ENCODE measurements at regions not wholly inside any gene's neighbourhood (a gene's known extent, or its start where the extent isn't known, plus 50 kb on each side); places are given as distances from the start of the nearest gene placed in this dataset.
"Not testable (repeated sequence)": the region's sequence is repeated elsewhere in the genome, so short reads cannot be mapped to it uniquely, and the experiment has no call there.

DNA sequence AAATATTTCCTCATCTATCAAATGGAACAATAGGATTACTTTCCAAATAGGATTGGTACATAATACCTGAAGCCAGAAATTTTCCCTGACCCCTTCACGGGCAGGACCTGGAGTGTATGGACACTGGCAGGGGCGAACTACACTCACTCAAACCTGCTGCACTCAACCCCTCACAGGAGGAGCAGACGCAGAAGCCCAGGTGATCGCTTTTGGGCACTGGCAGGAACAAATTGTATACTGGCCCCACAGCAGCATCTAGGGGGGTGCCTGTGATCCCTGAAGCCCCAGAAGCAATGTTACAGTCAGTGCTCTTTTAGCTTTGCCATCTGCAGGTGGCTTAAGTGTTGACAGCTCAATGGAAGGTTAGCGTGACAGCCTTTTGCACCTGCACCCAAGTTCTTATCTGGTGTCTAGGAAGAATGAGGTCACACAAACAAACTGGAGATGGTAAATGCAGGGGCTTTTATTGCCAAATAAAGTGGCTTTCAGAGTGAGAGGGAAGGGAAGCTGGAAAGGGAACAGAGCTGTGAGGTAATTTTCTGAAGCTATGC lies 199.2 kb upstream of the NEGR1 start:
- DNase-seq = no peak

DNA sequence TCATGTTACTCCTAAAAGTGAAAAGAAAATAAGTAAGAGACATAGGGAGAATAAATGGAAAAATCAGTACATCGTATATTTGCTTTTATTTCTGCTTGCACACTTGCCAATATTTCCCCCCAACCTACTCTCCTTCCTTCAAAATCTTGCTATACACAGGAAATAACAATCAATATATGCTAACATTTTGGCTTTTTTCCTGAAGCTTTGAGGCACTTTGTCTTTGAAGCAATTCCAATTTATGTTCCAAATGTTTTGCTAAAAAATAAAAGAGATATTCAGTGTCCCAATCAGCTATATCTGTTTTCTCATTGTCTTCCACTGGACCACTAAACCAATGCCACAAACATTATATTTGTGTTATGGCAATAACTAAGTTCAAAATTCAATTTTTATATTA lies 184.0 kb upstream of the NEGR1 start:
- no peak for DNase-seq

DNA sequence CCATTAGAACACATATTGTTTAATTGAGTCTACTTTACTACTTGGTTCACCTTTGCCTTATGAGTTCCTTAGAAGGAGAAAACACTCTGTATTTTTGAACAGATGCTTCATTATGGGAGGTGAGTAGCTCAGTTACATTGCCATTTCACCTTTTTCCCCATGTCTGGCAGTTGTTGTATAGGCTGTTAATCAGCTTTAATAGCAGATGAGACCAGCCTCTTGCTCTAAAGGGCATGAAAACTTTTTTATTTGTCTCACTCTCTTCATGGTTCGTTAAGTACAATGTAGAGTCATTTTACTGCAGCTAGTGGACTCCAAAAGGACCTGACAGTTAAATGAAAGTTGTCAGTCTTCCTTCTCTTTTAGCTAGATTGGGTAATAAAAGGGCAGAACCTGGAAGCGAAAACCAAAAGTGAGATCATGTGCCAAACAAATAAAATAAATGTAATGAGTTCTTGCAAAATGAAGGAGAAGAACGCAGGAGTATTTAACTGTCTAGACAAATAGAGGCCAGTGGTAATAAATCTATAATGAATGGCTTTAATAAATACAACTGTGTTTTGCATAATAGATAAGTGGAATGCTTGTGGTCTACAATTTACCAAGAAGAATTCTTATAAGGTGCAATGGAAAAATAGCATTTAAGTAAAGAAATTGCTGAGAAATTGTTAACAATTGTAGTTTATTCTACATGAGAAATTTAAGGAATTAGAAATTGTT lies 180.0 kb upstream of the NEGR1 start:
- DNase-seq = peak; percentile 39

DNA sequence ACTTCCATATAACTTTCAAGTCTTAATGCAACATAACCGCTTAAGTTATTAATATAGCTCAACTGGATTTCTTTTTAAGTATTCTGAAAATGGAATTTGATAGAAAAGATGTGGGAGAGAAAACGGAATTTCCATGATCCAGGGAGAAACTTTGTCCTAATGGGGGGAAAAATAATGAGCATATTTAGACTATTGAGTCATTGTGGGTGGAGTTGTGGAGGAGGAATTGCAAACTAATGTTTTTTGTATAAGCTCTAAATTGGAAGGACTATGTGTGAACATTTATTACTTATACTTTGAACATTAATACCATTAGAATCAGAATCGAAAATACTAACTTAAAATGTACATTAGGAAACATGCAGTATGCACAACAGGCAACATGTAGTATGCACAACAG lies 159.9 kb upstream of the NEGR1 start:
- DNase-seq = no peak

DNA sequence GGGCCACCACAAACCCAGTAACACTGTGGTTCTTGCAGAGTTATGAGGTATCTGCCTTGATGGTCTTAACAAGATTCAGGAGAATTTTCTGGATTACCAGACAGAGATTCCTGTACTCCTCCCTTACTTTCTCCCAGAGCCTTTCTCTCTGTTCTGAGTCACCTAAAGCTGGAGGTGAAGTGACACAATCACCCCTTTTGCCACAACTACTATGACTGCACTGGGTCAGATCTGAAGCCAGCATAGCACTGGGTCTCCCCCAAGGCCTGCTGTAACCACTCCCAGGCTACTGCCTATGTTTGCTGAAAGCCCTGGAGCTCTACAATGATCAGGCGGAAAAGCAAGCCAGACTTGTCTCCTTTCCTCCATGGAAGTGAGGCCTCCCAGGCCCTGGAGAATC lies 156.7 kb upstream of the NEGR1 start:
- DNase-seq = no peak

DNA sequence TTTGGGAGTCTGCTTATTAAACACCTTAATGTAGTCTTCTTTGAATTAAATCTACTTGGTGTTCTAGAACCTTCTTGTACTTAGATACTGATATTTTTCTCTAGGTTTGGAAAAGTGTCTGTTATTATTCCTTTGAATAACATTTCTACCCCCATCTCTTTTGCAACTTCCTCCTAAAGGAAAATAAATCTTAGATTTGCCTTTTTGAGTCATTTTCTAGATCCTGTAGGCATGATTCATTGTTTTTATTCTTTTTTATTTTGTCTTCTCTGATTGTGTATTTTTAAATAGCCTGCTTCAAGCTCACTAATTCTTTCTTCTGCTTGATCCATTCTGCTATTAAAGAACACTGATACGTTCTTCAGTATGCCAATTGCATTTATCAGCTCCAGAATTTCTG lies 155.9 kb upstream of the NEGR1 start:
- no peak for DNase-seq

DNA sequence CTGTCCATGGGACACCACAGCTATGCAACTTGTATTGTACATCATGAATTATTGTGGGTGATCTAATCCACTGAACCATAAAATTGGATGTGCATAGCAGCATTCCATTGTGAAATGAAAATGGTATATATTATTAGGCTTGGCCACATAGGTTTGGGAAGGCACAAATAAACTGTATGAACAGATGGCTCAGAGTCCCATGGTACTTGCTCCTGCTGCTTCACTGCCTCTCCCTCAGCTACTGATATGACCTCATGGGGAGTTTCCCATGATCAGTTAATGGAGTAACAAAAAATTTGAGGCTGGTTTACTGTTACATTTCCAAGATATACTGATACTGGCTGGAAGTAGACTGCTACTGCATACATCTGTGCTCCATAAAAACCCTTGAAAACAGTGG lies 152.7 kb upstream of the NEGR1 start:
- DNase-seq = no peak

DNA sequence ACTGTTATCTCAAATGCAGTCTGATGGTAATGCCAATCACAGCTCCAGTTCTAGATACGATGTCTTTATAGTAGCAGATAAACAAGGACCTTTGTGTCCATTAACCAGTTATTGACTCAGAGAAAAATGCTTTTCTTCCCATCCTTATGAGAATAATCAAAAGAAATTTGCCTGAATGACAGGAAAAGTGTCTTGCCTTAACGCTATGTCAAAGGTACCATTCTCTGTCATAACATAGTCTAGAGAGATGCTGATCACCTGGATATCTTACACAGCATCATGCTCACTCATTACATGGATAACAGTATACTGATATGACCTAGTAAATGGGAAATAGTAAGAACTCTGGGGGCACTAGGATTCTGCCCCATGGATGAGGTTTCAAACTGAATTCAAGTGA lies 151.7 kb upstream of the NEGR1 start:
- no peak for DNase-seq

DNA sequence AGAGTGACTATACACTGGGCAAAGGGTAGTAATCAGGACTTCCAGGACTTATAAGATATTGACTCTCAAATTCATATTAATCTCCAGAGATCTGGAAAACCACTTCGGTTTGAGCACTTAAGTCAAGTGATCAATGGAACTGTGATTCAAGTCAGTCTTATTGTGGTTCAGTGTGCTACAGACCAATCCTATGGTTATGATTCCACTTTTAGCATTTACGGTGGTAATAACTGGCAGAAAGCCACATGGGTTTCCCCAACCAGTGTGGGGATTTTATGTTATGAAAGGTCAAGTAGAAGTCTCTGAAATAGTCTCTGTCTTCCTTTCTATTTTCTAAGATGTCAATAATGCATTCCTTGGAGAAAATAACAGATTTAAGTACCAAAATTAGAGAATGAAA lies 151.3 kb upstream of the NEGR1 start:
- DNase-seq = no peak

DNA sequence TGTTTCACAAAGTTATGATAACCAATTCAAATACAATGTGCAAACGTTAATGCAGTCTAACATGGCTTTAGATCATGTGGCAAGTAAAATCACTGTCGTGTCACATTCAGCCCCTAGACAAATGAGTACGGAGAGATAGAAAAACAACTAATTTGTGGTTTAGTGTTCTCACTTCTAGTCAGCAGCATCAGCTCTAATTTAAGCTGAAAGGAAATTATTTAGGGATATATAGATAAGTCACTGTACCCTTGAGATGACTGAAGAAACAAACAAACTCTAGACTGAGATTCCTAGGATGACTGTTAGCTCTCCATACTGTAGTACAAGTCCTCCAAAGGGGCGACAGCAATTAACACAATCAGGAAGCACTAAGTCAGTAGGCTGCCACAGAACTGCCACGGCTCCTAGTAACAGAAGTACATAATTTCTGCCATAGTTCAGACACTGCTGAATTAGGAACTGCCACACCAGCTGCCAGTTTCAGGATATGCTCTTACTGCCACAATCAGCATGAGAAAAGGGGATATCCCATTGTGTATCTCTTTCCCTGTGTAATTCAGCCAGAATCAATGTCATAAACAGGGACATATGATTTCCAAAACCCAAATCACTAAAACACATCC lies 150.4 kb upstream of the NEGR1 start:
- no peak for DNase-seq

DNA sequence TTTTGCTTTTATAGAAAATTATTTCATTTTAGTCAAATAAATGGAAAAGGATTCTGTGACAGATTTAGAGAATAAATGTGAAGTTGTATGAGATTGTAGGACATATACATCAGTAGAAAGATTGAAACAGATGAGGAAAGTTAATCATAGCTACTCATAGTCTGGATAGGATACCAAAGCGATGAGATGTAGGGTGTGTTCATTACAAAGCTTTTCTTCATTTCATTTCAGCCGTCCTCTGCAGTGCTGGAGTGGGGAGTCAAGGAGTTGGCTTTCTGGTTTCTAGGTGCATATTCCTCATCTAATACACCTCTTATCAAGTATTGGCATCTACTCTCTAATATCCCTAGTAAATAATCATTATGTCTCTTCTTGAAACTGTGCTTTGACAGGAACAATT lies 149.5 kb upstream of the NEGR1 start:
- no peak for DNase-seq

DNA sequence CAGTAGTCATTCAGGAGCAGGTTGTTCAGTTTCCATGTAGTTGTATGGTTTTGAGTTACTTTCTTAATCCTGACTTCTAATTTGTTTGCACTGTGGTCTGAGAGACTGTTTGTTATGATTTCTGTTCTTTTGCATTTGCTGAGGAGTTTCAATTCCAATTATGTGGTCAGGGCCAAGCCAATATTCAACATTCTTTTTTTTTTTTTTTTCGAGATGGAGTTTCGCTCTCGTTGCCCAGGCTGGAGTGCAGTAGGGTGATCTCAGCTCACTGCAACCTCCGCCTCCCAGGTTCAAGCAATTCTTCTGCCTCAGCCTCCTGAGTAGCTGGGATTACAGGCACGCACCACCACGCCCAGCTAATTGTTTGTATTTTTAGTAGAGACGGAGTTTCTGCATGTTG lies 145.9 kb upstream of the NEGR1 start:
- DNase-seq = not testable (repeated sequence)

DNA sequence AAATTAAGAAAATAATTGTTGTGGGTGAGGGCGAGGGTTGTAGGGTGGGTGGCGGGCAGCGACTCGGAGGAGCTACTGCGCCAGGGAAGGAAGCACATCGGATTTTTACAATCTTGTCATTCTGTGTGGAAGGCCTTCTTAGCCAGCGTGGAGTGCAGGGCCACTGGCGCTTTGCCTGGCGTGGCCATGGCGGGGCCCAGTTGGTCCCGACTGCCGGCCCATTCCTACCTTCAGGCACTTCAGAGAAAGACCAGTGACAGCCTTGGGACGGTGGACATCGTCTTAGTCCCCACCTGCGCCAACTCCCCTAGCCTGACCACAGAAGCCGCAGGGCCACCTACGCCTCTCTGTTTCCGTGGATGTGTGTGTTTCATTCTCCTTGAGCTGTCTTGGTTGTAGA lies 136.9 kb upstream of the NEGR1 start:
- no peak for DNase-seq

DNA sequence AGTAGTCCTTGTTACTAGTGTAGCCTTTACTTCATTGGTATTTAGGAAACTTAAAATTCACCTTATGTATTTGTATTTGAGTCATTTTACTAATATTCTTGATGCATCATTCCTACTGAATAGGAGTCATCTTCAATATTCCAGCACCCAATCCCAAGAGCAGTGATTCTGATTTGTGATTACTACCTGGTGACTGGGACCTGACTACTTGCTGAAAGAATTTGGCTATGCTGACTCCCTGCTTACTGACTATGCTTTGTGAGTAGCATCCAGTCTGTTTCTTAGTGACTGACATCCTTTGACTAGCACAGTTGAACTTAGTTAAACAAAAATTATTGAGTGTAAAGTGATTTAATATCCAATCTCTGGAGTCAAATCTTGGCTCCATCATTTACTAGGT lies 129.9 kb upstream of the NEGR1 start:
- no peak for DNase-seq

DNA sequence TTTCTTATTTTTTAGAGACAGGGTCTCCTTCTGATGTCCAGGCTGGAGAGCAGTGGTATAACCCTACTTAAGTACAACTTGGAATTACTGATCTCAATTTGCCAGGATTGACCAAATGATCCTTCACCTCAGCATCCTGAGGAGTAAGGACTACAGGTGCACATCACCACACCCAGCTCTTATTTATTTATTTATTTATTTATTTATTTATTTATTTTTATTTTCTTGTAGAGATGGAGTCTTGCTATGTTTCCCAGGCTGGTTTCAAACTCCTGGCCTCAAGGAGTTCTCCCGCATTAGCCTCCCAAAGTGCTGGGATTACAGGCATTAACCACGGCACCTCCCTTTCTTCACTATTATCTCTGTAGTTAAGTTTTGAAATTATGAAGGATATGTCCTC lies 117.5 kb upstream of the NEGR1 start:
- no peak for DNase-seq

DNA sequence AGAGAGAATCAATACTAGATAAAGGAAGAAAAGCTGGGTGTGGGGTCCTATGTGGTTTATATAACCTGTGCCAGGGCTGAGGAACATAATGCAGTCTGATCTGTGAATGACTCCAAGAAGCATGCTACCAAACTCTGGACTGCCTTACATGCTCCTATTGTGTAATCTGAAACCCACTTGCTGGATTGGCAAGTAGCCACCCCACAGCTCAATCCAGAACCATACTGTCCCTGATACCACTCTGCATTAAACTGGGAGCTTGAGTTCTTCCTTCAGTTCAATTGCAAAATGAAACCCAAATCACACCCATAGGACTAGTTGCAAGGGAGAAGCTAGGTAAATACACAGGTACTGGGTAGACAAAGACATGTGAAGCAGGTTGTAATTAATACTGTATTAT lies 115.4 kb upstream of the NEGR1 start:
- DNase-seq = peak; percentile 37

DNA sequence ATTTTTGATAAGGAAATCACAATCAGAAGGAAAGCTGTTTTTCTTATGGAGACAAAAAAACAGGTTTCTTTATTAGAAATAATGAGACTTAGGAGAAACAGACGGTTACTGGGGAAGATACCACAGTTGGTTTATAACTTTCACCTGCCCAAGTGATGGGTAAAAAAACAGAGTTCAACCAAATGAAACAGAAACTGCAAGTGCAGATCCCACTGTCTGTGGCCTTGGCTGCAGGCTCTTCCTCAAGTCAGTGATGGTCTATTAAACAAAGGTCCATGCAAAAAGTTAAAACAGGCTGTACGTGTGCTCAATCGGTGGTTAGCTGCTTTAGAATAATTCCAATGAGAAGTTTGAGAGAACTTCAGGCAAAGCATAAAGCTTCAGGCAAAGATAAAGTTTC lies 112.1 kb upstream of the NEGR1 start:
- peak; percentile 16 for DNase-seq

DNA sequence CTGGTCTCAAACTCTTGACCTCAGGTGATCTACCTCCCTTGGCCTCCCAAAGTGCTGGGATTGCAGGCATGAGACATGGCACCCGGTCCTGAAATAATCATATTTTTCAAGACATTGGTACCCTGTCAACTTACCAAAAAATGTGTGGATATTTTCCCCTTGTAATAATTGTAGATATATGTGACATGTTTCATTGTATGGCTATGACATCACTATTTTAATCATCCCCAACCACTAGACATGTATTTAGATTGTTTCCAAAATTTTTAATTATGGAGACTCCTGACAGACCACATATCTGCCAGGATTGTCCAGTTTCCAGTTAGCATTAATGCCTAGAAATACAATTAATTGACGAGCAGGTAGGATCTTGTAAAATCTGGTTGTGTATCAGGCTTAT lies 96.7 kb upstream of the NEGR1 start:
- DNase-seq = no peak

DNA sequence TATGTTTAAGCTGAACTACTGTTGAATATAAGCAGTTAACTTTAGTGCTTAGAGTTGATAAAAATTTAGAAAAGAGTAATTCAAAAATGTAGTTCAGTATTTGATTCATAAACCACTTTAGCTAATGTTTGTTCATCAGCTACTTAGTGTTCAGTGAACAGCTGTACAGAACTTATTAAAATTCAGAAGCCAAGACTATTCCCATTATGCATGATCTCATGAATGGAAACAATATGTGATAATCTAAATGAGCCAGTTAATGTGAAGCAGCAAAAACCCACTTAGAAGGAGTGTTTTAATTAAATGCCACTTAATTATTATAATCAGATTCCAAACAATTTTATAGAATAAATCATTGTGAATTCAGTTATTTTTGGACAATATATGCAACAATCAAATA lies 92.9 kb upstream of the NEGR1 start:
- DNase-seq = no peak

DNA sequence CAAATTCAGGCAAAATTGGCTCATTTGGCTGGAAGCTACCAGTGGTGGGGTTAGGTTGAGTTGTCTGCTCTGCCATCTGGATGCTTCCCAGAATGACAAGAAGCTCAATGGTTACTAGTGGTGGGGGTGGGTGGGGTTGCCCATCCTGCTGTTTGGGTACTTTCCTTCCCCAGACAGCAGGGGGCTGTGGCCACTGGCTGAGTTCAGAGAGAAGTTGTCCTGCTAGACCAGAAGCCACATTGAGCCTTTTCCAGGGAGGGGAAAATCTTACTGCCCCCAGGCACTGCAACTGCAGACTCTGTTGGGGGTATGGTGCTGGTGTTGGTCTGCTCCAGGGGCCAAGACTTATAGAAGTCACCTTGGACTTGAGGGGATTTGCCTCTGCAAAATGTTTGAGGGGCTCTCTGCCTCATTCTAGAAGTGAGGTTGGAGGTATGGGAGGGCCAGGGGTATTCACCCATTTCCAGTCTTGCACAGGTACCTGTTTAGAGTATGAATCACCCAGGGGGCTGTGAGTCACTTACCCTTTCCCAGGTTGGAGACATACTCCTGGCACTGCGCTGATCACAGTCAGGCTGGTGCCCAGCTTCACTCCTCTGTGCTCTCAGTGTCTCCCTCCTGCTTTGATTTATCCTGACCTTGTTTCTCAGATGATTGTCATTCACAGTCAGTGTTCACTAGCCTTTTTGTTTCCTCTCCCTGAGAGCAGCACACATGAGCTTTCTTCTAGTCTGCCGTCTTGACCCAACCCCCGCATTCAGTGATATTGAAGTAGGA lies 89.1 kb upstream of the NEGR1 start:
- DNase-seq = no peak

DNA sequence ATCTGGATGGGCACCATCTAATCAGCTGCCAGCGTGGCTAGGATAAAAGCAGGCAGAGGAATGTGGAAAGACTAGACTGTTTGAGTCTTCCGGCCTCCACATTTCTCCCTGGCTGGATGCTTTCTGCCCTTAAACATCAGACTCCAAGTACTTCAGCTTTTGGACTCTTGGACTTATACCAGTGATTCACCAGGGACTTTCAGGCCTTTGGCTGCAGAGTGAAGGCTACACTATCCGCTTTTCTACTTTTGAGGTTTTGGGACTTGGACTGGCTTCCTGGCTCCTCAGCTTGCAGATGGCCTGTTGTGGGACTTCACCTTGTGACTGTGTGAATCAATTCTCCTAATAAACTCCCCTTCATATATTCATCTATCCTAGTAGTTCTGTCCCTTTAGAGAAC lies 88.5 kb upstream of the NEGR1 start:
- DNase-seq = not testable (repeated sequence)

DNA sequence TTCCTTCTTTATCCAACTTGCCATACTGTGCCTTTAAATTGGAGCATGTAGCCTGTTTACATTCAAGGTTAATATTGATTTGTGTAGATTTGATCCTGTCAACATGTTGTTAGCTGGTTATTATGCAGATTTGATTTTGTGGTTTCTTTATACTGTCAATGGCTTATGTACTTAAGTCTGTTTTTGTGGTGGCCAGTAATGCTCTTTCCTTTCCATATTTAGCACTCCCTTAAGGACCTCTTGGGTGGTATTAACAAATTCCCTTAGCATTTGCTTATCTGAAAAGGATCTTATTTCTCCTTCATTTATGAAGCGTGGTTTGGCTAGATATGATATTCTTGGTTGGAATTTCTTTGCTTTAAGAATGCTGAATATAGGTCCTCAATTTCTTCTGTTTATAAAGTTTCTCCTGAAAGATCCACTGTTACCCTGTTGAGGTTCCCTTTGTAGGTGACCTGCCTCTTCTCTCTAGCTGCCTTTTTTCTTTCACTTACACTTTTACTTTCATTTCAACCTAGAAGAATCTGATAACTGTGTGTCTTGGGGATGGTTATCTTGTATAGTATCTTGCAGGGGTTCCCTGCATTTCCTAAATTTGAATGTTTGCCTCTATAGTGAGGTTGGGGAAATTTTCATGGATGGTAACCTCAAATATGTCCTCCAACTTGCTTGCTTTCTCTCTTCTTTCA lies 86.9 kb upstream of the NEGR1 start:
- DNase-seq = peak; percentile 18

DNA sequence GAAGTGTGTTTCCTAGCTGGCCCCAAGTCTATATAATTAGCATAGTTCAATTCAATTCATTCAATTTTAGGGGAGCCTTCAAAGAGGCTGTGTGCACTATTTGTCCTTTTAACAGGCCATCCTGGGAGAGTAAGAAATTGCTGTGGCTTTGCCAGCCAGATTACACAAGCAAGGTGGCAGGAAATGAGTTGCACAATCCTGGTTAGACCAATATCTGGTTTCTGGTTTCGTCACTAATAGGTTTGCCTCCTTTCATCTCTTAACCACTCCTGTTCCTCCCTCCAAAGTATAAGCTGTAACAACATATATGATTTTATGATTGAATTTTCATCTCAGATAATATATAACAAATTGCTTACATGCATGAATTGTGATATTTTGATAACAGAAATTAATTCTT lies 84.1 kb upstream of the NEGR1 start:
- no peak for DNase-seq

Measured in DMS79 treated with DMSO at 0.1 percent for 48 hours (cell line).